PC-3 (cell line): ENCODE measurements at regions not wholly inside any gene's neighbourhood (a gene's known extent, or its start where the extent isn't known, plus 50 kb on each side); places are given as distances from the start of the nearest gene placed in this dataset.

Experiments used
- ATAC-seq: fragments of 200-7000 bp; cut with Tn5 transposase; 2 replicates; pipeline ENCODE4 v1.9.1; 2020; ENCODE audit warnings: mild to moderate bottlenecking, moderate library complexity
- BruUV-seq: library from RNA; stranded (reverse); fragments of 400-500 nt; replicated peaks from 2 replicates; lab custom pipeline; 2021; lab: Mats Ljungman, UMichigan
- CTCF ChIA-PET: fragments of 300-600 bp; sonication (Branson Sonifier 250); formaldehyde crosslinking; loops from one replicate; lab custom pipeline; 2022; ENCODE audit warnings: antibody characterized with exemption; lab: Charles Lee
- POLR2A ChIA-PET: fragments of 300-600 bp; sonication (Branson Sonifier 250); formaldehyde crosslinking; loops from one replicate; lab custom pipeline; 2022; ENCODE audit warnings: antibody characterized with exemption; ENCODE audit not compliant: unreplicated experiment; lab: Charles Lee
- DNase-seq: peaks from one replicate; pipeline ENCODE4 v3.0.0-alpha.2; 2015
- H2AFZ ChIP-seq: fragments of 300-600 bp; sonication (generic); 2 replicates; pipeline ENCODE4 v1.6.0; 2016; ENCODE audit warnings: antibody characterized with exemption, low read length
- H3F3A ChIP-seq: fragments of 300-600 bp; sonication (generic); one replicate; pipeline ENCODE4 v1.6.0; 2017; ENCODE audit warnings: antibody characterized with exemption, low read length, control low read depth, mild to moderate bottlenecking; ENCODE audit not compliant: unreplicated experiment
- H3K27ac ChIP-seq: fragments of 300-600 bp; sonication (generic); 2 replicates; pipeline ENCODE4 v1.5.1; 2016; ENCODE audit warnings: mild to moderate bottlenecking, low read length
- H3K27me3 ChIP-seq: fragments of 300-600 bp; sonication (generic); 2 replicates; pipeline ENCODE4 v1.6.1; 2016; ENCODE audit warnings: low read length, mixed read lengths
- H3K36me3 ChIP-seq: fragments of 300-600 bp; sonication (generic); 2 replicates; pipeline ENCODE4 v1.6.1; 2016; ENCODE audit warnings: low read depth, mixed run types, low read length, mixed read lengths
- H3K4me1 ChIP-seq: fragments of 300-600 bp; sonication (generic); 2 replicates; pipeline ENCODE4 v1.5.1; 2016; ENCODE audit warnings: low read length; ENCODE audit not compliant: insufficient read depth
- H3K4me2 ChIP-seq: fragments of 300-600 bp; sonication (generic); 2 replicates; pipeline ENCODE4 v1.6.0; 2016; ENCODE audit warnings: low read length
- H3K4me3 ChIP-seq: fragments of 300-600 bp; sonication (generic); 2 replicates; pipeline ENCODE4 v1.5.1; 2016; ENCODE audit warnings: mild to moderate bottlenecking, low read length, mixed read lengths
- H3K79me2 ChIP-seq: fragments of 300-600 bp; sonication (generic); 2 replicates; pipeline ENCODE4 v1.6.1; 2017; ENCODE audit warnings: low read length, mixed read lengths
- H3K9ac ChIP-seq: fragments of 300-600 bp; sonication (generic); 2 replicates; pipeline ENCODE4 v1.6.0; 2016; ENCODE audit warnings: mild to moderate bottlenecking, low read length
- H3K9me2 ChIP-seq: fragments of 300-600 bp; sonication (generic); replicated peaks from 2 replicates; pipeline ENCODE4 v1.6.1; 2016; ENCODE audit warnings: mixed run types, low read length, mixed read lengths
- H3K9me3 ChIP-seq: fragments of 300-600 bp; sonication (generic); 2 replicates; pipeline ENCODE4 v1.6.1; 2016; ENCODE audit warnings: low read length, mixed read lengths
- H4K20me1 ChIP-seq: fragments of 300-600 bp; sonication (generic); 2 replicates; pipeline ENCODE4 v1.6.1; 2016; ENCODE audit warnings: low read length, mixed read lengths
- CTCF ChIP-seq: fragments of 300-600 bp; sonication (generic); conservative IDR thresholded peaks from 2 replicates; pipeline ENCODE4 v1.5.1; 2017; ENCODE audit warnings: antibody characterized with exemption, low read depth, mild to moderate bottlenecking, low read length
- EZH2 ChIP-seq: fragments of 300-600 bp; sonication (generic); IDR thresholded peaks from one replicate; pipeline ENCODE4 v1.6.1; 2017; ENCODE audit warnings: antibody characterized with exemption, mild to moderate bottlenecking, low read length; ENCODE audit not compliant: unreplicated experiment
- EZH2phosphoT487 ChIP-seq: fragments of 300-600 bp; sonication (generic); IDR thresholded peaks from 2 replicates; pipeline ENCODE4 v1.6.1; 2018; ENCODE audit warnings: mild to moderate bottlenecking, antibody characterized with exemption, low read length, borderline replicate concordance
- intact Hi-C: fragments of 100-400 bp; cut with micrococcal nuclease; formaldehyde crosslinking; loops from 2 replicates; pipeline ENCODE4 v1.9.0; 2023

DNA sequence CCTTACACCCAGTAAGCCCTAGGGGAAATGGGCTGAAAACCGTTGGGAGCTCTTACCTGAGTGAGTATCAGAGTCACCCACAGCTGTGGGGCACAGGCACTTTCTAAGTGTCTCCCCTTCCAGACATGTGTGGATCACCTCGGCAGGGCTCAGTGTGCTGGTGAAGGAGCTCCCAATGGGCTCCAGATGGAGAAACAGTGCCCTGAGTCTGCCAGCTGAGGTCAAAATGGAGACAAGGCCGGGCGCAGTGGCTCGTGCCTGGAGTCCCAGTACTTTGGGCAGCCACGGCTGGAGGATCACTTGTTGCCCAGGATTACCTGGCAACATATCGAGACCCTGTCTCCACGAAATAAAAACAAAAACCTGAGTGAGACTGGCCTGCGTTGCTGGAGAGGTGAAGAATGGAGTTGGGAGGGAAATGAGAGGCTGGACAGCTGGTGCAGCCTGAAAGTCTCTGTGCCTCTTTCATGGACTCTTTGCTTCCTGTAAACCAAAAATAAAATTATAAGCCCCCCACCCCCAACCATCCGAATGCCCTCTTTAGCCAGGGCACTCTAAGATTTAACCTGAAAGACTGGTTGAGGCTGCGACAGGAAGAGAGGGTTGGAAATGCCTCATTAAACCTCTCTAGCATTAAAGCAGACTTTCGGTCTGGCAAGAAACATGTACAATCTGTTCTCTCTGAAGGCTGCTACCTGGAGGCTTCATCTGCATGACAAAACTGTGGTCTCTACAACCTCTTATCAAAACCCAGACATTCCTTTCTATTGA, 111.8 kb downstream of the SNX19 start:
- no peaks in the 10 kb centered on the region for H3K9me3 ChIP-seq
- no peaks in the 10 kb centered on the region for H3K9me2 ChIP-seq
- no peak overlapping the region for H2AFZ ChIP-seq
- DNase-seq = no peak
- H3K4me2 ChIP-seq = no peak overlapping the region
- no peaks in the 10 kb centered on the region for H3K36me3 ChIP-seq
- intact Hi-C loops = loop anchor here (5.0 kb wide), 1 partner anchor 43 kb away; no protein-coding TSS in a partner anchor
- ChIA-PET POLR2A (interaction anchor here (0.6 kb wide), 1 partner anchor 259 kb away, joined by 4 read pairs; no protein-coding TSS in a partner anchor), CTCF (interaction anchor here (0.6 kb wide), 1 partner anchor 256 kb away, joined by 3 read pairs; no protein-coding TSS in a partner anchor)
- H3K4me3 ChIP-seq = no peak overlapping the region
- H3K79me2 ChIP-seq = no peaks in the 10 kb centered on the region
- no peak for TF ChIP-seq CTCF
- no peak for TF ChIP-seq EZH2
- TF ChIP-seq EZH2phosphoT487 = no peak
- peaks cover 32% of the 10 kb centered on the region for H3K4me1 ChIP-seq
- ATAC-seq = no peak
- no peak overlapping the region for H3K9ac ChIP-seq
- H4K20me1 ChIP-seq = no peaks in the 10 kb centered on the region
- no peaks in the 10 kb centered on the region for H3F3A ChIP-seq
- no peak overlapping the region for H3K27ac ChIP-seq
- no TSS peak for BruUV-seq
- H3K27me3 ChIP-seq = no peaks in the 10 kb centered on the region

DNA sequence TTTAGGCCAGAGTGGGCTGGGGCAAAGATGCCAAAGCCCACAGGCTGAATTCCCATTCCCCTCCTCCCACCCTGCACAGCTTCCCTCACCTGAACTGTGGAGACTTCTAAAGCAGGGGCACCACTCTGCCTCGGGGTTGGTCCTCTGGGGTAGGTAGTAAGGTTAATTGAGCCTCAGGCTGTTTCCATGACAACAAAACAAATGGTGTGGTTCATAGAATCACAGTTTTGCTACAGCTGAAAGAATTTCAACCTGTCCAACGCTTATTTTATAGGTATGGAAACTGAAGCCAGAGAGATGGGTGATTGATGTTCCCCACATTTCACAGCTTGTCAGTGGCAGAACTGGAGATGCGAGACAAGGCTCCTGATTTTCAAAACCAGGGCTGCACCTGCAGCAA, 109.5 kb downstream of the SNX19 start:
- no peaks in the 10 kb centered on the region for H4K20me1 ChIP-seq

More for the DNA sequence above, 109.5 kb downstream of the SNX19 start:
- TF ChIP-seq EZH2 (no peak), EZH2phosphoT487 (no peak), CTCF (no peak)
- no peak overlapping the region for H3K4me3 ChIP-seq
- intact Hi-C loops = no loop called here
- ATAC-seq (no peak), DNase-seq (no peak)
- ChIA-PET CTCF (no interaction called here), POLR2A (no interaction called here)
- H3K9me3 ChIP-seq = no peaks in the 10 kb centered on the region
- H3K4me2 ChIP-seq = no peak overlapping the region
- no TSS peak for BruUV-seq
- H3K79me2 ChIP-seq = no peaks in the 10 kb centered on the region
- no peak overlapping the region for H3K9ac ChIP-seq
- no peaks in the 10 kb centered on the region for H3K9me2 ChIP-seq
- no peaks in the 10 kb centered on the region for H3K27me3 ChIP-seq
- no peaks in the 10 kb centered on the region for H3K36me3 ChIP-seq
- no peaks in the 10 kb centered on the region for H3F3A ChIP-seq
- no peak overlapping the region for H3K27ac ChIP-seq
- peaks cover 15% of the 10 kb centered on the region for H3K4me1 ChIP-seq
- H2AFZ ChIP-seq = no peak overlapping the region
